Endodermal cell (in vitro differentiated cells): ENCODE measurements at regions not wholly inside any gene's neighbourhood (a gene's known extent, or its start where the extent isn't known, plus 50 kb on each side); places are given as distances from the start of the nearest gene placed in this dataset.

Source experiments
- DNase-seq: peaks from one replicate; pipeline ENCODE4 v3.0.0-alpha.2; 2017
- H3K27ac ChIP-seq: 2 replicates; pipeline ENCODE4 v1.5.1; 2013; ENCODE audit warnings: mild to moderate bottlenecking, low read depth, low read length, moderate library complexity
- H3K27me3 ChIP-seq: 2 replicates; pipeline ENCODE4 v1.6.1; 2013; ENCODE audit warnings: mild to moderate bottlenecking, low read length, moderate library complexity; ENCODE audit not compliant: insufficient read depth, control insufficient read depth, poor library complexity, severe bottlenecking
- H3K36me3 ChIP-seq: 2 replicates; pipeline ENCODE4 v1.7.0; 2013; ENCODE audit warnings: mild to moderate bottlenecking, low read length, moderate library complexity; ENCODE audit not compliant: control insufficient read depth, insufficient read depth
- H3K4me1 ChIP-seq: one replicate; pipeline ENCODE4 v1.7.0; 2013; ENCODE audit warnings: low read length; ENCODE audit not compliant: control insufficient read depth, insufficient read depth
- H3K4me3 ChIP-seq: 2 replicates; pipeline ENCODE4 v1.5.1; 2013; ENCODE audit warnings: mild to moderate bottlenecking, low read length, moderate library complexity
- H3K9ac ChIP-seq: 2 replicates; pipeline ENCODE4 v1.6.1; 2013; ENCODE audit warnings: mild to moderate bottlenecking, low read length, moderate library complexity; ENCODE audit not compliant: poor library complexity, severe bottlenecking; ENCODE audit errors: extremely low read depth
- H3K9me3 ChIP-seq: 2 replicates; pipeline ENCODE4 v1.6.1; 2013; ENCODE audit warnings: mild to moderate bottlenecking, low read length, moderate library complexity; ENCODE audit not compliant: control insufficient read depth
- H3K27ac Mint-ChIP-seq: 2 replicates; pipeline ENCODE4 v1.8.0; 2020; ENCODE audit warnings: mixed read lengths
- H3K27me3 Mint-ChIP-seq: 2 replicates; pipeline ENCODE4 v1.8.0; 2021; ENCODE audit warnings: mild to moderate bottlenecking, mixed read lengths; ENCODE audit not compliant: insufficient read depth
- H3K36me3 Mint-ChIP-seq: 2 replicates; pipeline ENCODE4 v1.8.0; 2020; ENCODE audit warnings: low read depth, mixed read lengths
- H3K4me1 Mint-ChIP-seq: 2 replicates; pipeline ENCODE4 v1.8.0; 2020; ENCODE audit warnings: mixed read lengths
- H3K4me3 Mint-ChIP-seq: 2 replicates; pipeline ENCODE4 v1.8.0; 2020; ENCODE audit warnings: mild to moderate bottlenecking, moderate library complexity, mixed read lengths
- H3K9me3 Mint-ChIP-seq: 2 replicates; pipeline ENCODE4 v1.8.0; 2020; ENCODE audit warnings: mild to moderate bottlenecking, mixed read lengths
- CTCF ChIP-seq: fragments of 200-600 bp; sonication (generic); conservative IDR thresholded peaks from 2 replicates; pipeline ENCODE4 v1.5.0; 2021; ENCODE audit warnings: antibody characterized with exemption, mild to moderate bottlenecking
- WGBS, 2 experiments: methylation state at CpG; one replicate each; pipeline versions ENCODE4 v1.1.5 to v1.1.7; 2013; ENCODE audit warnings: missing lambda C conversion rate in 2 of 2, mixed read lengths in 1 of 2; ENCODE audit not compliant: insufficient coverage in 1 of 2, insufficient read length in 1 of 2; 5-methylcytosine and 5-hydroxymethylcytosine counted together

GRCh38 chr4:31068257-31069075 lies 348.3 kb downstream of the PCDH7 start:
- Histone ChIP-seq H3K27ac (no peak overlapping the region), H3K27me3 (no peaks in the 10 kb centered on the region), H3K36me3 (no peaks in the 10 kb centered on the region), H3K4me3 (no peak overlapping the region), H3K9ac (no peak overlapping the region), H3K9me3 (no peaks in the 10 kb centered on the region), H3K4me1 (no peaks in the 10 kb centered on the region)
- TF ChIP-seq CTCF = no peak
- Mint-ChIP-seq H3K27ac (no peak overlapping the region), H3K9me3 (no peaks in the 10 kb centered on the region), H3K4me3 (no peak overlapping the region), H3K36me3 (no peaks in the 10 kb centered on the region), H3K27me3 (no peaks in the 10 kb centered on the region), H3K4me1 (no peaks in the 10 kb centered on the region)
- DNase-seq = no peak
- 98 to 100% methylated on average over 7 to 11 of the region's 11 CpGs for WGBS, 2 experiments

- no peak overlapping the region for H3K4me3 ChIP-seq
- H3K27me3 ChIP-seq = no peaks in the 10 kb centered on the region
- Mint-ChIP-seq H3K27ac (no peak overlapping the region), H3K9me3 (no peaks in the 10 kb centered on the region), H3K4me3 (no peak overlapping the region), H3K36me3 (no peaks in the 10 kb centered on the region), H3K4me1 (no peaks in the 10 kb centered on the region), H3K27me3 (no peaks in the 10 kb centered on the region)
- 82% methylated on average over 1 of the region's 1 CpG; no CpG with 5 or more reads in 1 of the 2 experiments for WGBS, 2 experiments
- no peaks in the 10 kb centered on the region for H3K9me3 ChIP-seq
- no peak overlapping the region for H3K9ac ChIP-seq
- no peak for DNase-seq
- H3K27ac ChIP-seq = no peak overlapping the region
- H3K36me3 ChIP-seq = no peaks in the 10 kb centered on the region
- no peaks in the 10 kb centered on the region for H3K4me1 ChIP-seq
- TF ChIP-seq CTCF = no peak
Measured at GRCh38 chr4:31069151-31069550, 349.0 kb downstream of the PCDH7 start.

- Histone ChIP-seq H3K27ac (no peak overlapping the region), H3K27me3 (no peaks in the 10 kb centered on the region), H3K4me1 (no peaks in the 10 kb centered on the region), H3K9me3 (no peaks in the 10 kb centered on the region), H3K9ac (no peak overlapping the region), H3K36me3 (no peaks in the 10 kb centered on the region), H3K4me3 (no peak overlapping the region)
- no peak overlapping the region for H3K27ac Mint-ChIP-seq
- H3K27me3 Mint-ChIP-seq = no peaks in the 10 kb centered on the region
- H3K4me1 Mint-ChIP-seq = no peaks in the 10 kb centered on the region
- no peak for TF ChIP-seq CTCF
- no peak for DNase-seq
- 90% methylated on average over 2 of the region's 3 CpGs; no CpG with 5 or more reads in 1 of the 2 experiments for WGBS, 2 experiments
- H3K9me3 Mint-ChIP-seq = no peaks in the 10 kb centered on the region
- no peaks in the 10 kb centered on the region for H3K36me3 Mint-ChIP-seq
- H3K4me3 Mint-ChIP-seq = no peak overlapping the region
Measured at GRCh38 chr4:31071508-31072486, 351.6 kb downstream of the PCDH7 start.
